Suprapubic skin (tissue), 4 donors: ENCODE measurements at regions not wholly inside any gene's neighbourhood (a gene's known extent, or its start where the extent isn't known, plus 50 kb on each side); places are given as distances from the start of the nearest gene placed in this dataset.
A peak's percentile ranks its signal among the peaks of the same experiment; 100 is the strongest.

ENCODE experiments used
- DNase-seq, 2 donors: peaks; one replicate each; pipeline ENCODE4 v3.0.0-alpha.2; 2019; ENCODE audit warnings: low spot score in 2 of 2
- H3K27ac ChIP-seq: fragments of 200-600 bp; sonication (generic); one replicate; pipeline ENCODE4 v1.5.1; 2019
- H3K27me3 ChIP-seq: fragments of 200-600 bp; sonication (generic); one replicate; pipeline ENCODE4 v1.5.1; 2019
- H3K36me3 ChIP-seq: fragments of 200-600 bp; sonication (generic); one replicate; pipeline ENCODE4 v1.5.1; 2019
- H3K4me1 ChIP-seq: fragments of 200-600 bp; sonication (generic); one replicate; pipeline ENCODE4 v1.5.1; 2019
- H3K4me3 ChIP-seq: fragments of 200-600 bp; sonication (generic); one replicate; pipeline ENCODE4 v1.5.1; 2019; ENCODE audit warnings: mild to moderate bottlenecking
- H3K9me3 ChIP-seq: fragments of 200-600 bp; sonication (generic); one replicate; pipeline ENCODE4 v1.5.1; 2019
- CTCF ChIP-seq, 2 donors: fragments of 200-600 bp in 1 of 2; fragments of 450-650 bp in 1 of 2; sonication (generic) in 1 of 2; IDR thresholded peaks; one replicate each; pipeline ENCODE4 v1.5.1; 2016 to 2019; ENCODE audit warnings: antibody characterized with exemption in 2 of 2, mild to moderate bottlenecking in 1 of 2, moderate library complexity in 1 of 2
- EP300 ChIP-seq: sonication (generic); formaldehyde crosslinking; IDR thresholded peaks from one replicate; pipeline ENCODE4 v1.6.1; 2017; ENCODE audit warnings: antibody characterized with exemption
- POLR2A ChIP-seq, 2 donors: fragments of 450-650 bp; IDR thresholded peaks; one replicate each; pipeline ENCODE4 v1.6.1; 2017; ENCODE audit warnings: antibody characterized with exemption in 2 of 2, mild to moderate bottlenecking in 2 of 2, moderate library complexity in 2 of 2
- POLR2AphosphoS5 ChIP-seq, 3 donors: sonication (generic); formaldehyde crosslinking; IDR thresholded peaks; one replicate each; pipeline ENCODE4 v1.6.1; 2017; ENCODE audit warnings: antibody characterized with exemption in 3 of 3
- WGBS: methylation state at CpG from one replicate; pipeline ENCODE4 v1.1.5; 2018; 5-methylcytosine and 5-hydroxymethylcytosine counted together

GRCh38 chr2:40754912-40755311 lies 303.0 kb upstream of the SLC8A1 start:
- TF ChIP-seq EP300 (no peak), CTCF (IDR thresholded peaks at IDR 0.05) (no peak), POLR2AphosphoS5 (IDR thresholded peaks at IDR 0.05) (no peak), POLR2A (IDR thresholded peaks at IDR 0.05) (no peak)
- Histone ChIP-seq H3K27ac (no peak overlapping the region), H3K27me3 (no peaks in the 10 kb centered on the region), H3K4me1 (peaks cover 5% of the 10 kb centered on the region), H3K9me3 (no peaks in the 10 kb centered on the region), H3K4me3 (no peak overlapping the region), H3K36me3 (no peaks in the 10 kb centered on the region)
- no peak for DNase-seq

- no peak overlapping the region for H3K27ac ChIP-seq
- peaks cover 5% of the 10 kb centered on the region for H3K4me1 ChIP-seq
- WGBS = 33% methylated on average over 4 of the region's 4 CpGs
- DNase-seq = no peak
- H3K9me3 ChIP-seq = no peaks in the 10 kb centered on the region
- TF ChIP-seq EP300 (no peak), POLR2AphosphoS5 (IDR thresholded peaks at IDR 0.05) (no peak), POLR2A (IDR thresholded peaks at IDR 0.05) (no peak), CTCF (IDR thresholded peaks at IDR 0.05) (no peak)
- H3K27me3 ChIP-seq = no peaks in the 10 kb centered on the region
- H3K36me3 ChIP-seq = no peaks in the 10 kb centered on the region
- H3K4me3 ChIP-seq = no peak overlapping the region
These were observed 306.7 kb upstream of the SLC8A1 start for GRCh38 chr2:40758401-40759155.

- no peak for TF ChIP-seq POLR2AphosphoS5 (IDR thresholded peaks at IDR 0.05)
- peak; percentile 47 to 61 for TF ChIP-seq CTCF (IDR thresholded peaks at IDR 0.05)
- TF ChIP-seq EP300 = no peak
- 45% methylated on average over 5 of the region's 5 CpGs for WGBS
- no peak for DNase-seq
- no peaks in the 10 kb centered on the region for H3K27me3 ChIP-seq
- H3K9me3 ChIP-seq = no peaks in the 10 kb centered on the region
- peaks cover 5% of the 10 kb centered on the region for H3K4me1 ChIP-seq
- H3K36me3 ChIP-seq = no peaks in the 10 kb centered on the region
- no peak overlapping the region for H3K27ac ChIP-seq
- H3K4me3 ChIP-seq = no peak overlapping the region
These were observed 308.3 kb upstream of the SLC8A1 start for GRCh38 chr2:40760071-40760666.

GRCh38 chr2:40773291-40773690 lies 321.4 kb upstream of the SLC8A1 start:
- 87% methylated on average over 2 of the region's 2 CpGs for WGBS
- H3K27me3 ChIP-seq = no peaks in the 10 kb centered on the region
- no peaks in the 10 kb centered on the region for H3K36me3 ChIP-seq
- no peak for TF ChIP-seq POLR2AphosphoS5 (IDR thresholded peaks at IDR 0.05)
- TF ChIP-seq EP300 = no peak
- no peak for TF ChIP-seq CTCF (IDR thresholded peaks at IDR 0.05)
- TF ChIP-seq POLR2A (IDR thresholded peaks at IDR 0.05) = no peak
- H3K27ac ChIP-seq = no peak overlapping the region
- H3K9me3 ChIP-seq = no peaks in the 10 kb centered on the region
- no peak for DNase-seq
- H3K4me3 ChIP-seq = no peak overlapping the region
- no peaks in the 10 kb centered on the region for H3K4me1 ChIP-seq

- Histone ChIP-seq H3K27me3 (no peaks in the 10 kb centered on the region), H3K36me3 (no peaks in the 10 kb centered on the region), H3K4me1 (no peaks in the 10 kb centered on the region), H3K27ac (no peak overlapping the region), H3K4me3 (no peak overlapping the region), H3K9me3 (no peaks in the 10 kb centered on the region)
- DNase-seq = no peak
- 95% methylated on average over 3 of the region's 3 CpGs for WGBS
- TF ChIP-seq POLR2AphosphoS5 (IDR thresholded peaks at IDR 0.05) (no peak), EP300 (no peak), CTCF (IDR thresholded peaks at IDR 0.05) (no peak), POLR2A (IDR thresholded peaks at IDR 0.05) (no peak)
These were observed 331.8 kb upstream of the SLC8A1 start for GRCh38 chr2:40783704-40784103.
